SK-N-SH (cell line): ENCODE measurements at regions not wholly inside any gene's neighbourhood (a gene's known extent, or its start where the extent isn't known, plus 50 kb on each side); places are given as distances from the start of the nearest gene placed in this dataset.

ENCODE experiments used
- CTCF ChIA-PET: fragments of 300-600, 350-600 bp; formaldehyde crosslinking; extraction: SDS; loops from one replicate; lab custom pipeline; 2021; lab: Yijun Ruan, JAX
- POLR2A ChIA-PET: fragments of 350-600 bp; sonication (Branson Sonifier 250); formaldehyde crosslinking; extraction: SDS; loops from one replicate; lab custom pipeline; 2020; ENCODE audit warnings: antibody characterized with exemption, inconsistent platforms; lab: Yijun Ruan, JAX
- DNase-seq: peaks from one replicate; pipeline ENCODE4 v3.0.0; 2012
- H2AFZ ChIP-seq: fragments of 200-600 bp; sonication (generic); 2 replicates; pipeline ENCODE4 v1.8.1; 2016; ENCODE audit warnings: antibody characterized with exemption, mild to moderate bottlenecking, low read depth
- H3F3A ChIP-seq: fragments of 200-600 bp; sonication (generic); replicated peaks from 2 replicates; pipeline ENCODE3; 2016; ENCODE audit warnings: antibody characterized with exemption, mild to moderate bottlenecking; ENCODE audit not compliant: insufficient read depth
- H3K27ac ChIP-seq, 2 experiments: fragments of 200-500 bp in 1 of 2; fragments of 200-600 bp in 1 of 2; sonication (Bioruptor generic) in 1 of 2; sonication (generic), shearing (Covaris generic) in 1 of 2; 2 replicates each; pipeline versions ENCODE4 v1.5.1 to v1.6.1; 2014 to 2016; ENCODE audit warnings: low read depth in 2 of 2, inconsistent platforms in 1 of 2, low read length in 1 of 2, mild to moderate bottlenecking in 1 of 2, mixed read lengths in 1 of 2
- H3K27me3 ChIP-seq: fragments of 200-600 bp; sonication (generic), shearing (Covaris generic); 2 replicates; pipeline ENCODE4 v1.6.1; 2016; ENCODE audit warnings: mixed run types; ENCODE audit not compliant: insufficient read depth
- H3K36me3 ChIP-seq, 2 experiments: fragments of 200-500 bp in 1 of 2; fragments of 200-600 bp in 1 of 2; sonication (Bioruptor generic) in 1 of 2; sonication (generic) in 1 of 2; replicated peaks in 1 of 2; 2 replicates each; pipeline versions ENCODE3 to v1.5.1; 2014 to 2016; ENCODE audit warnings: low read length in 1 of 2, mild to moderate bottlenecking in 1 of 2; ENCODE audit not compliant: insufficient read depth in 2 of 2, control insufficient read depth in 1 of 2
- H3K4me1 ChIP-seq, 2 experiments: fragments of 200-500 bp in 1 of 2; fragments of 200-600 bp in 1 of 2; sonication (Bioruptor generic) in 1 of 2; sonication (generic), shearing (Covaris generic) in 1 of 2; 2 replicates each; pipeline versions ENCODE4 v1.5.1 to v1.6.1; 2014 to 2016; ENCODE audit warnings: low read depth in 1 of 2, low read length in 1 of 2, mixed run types in 1 of 2; ENCODE audit not compliant: insufficient read depth in 2 of 2, control insufficient read depth in 1 of 2
- H3K4me2 ChIP-seq: fragments of 200-600 bp; sonication (generic), shearing (Covaris generic); 2 replicates; pipeline ENCODE4 v1.6.1; 2017; ENCODE audit warnings: mixed run types
- H3K4me3 ChIP-seq, 2 experiments: fragments of 200-500 bp in 1 of 2; fragments of 200-600 bp in 1 of 2; sonication (Bioruptor generic) in 1 of 2; sonication (generic), shearing (Covaris generic) in 1 of 2; 2 replicates each; pipeline versions ENCODE4 v1.5.1 to v1.8.1; 2014 to 2016; ENCODE audit warnings: low read depth in 2 of 2, inconsistent platforms in 1 of 2, low read length in 1 of 2, mild to moderate bottlenecking in 1 of 2, mixed read lengths in 1 of 2, moderate library complexity in 1 of 2
- H3K79me2 ChIP-seq: fragments of 200-600 bp; sonication (generic); 2 replicates; pipeline ENCODE4 v1.8.1; 2017; ENCODE audit warnings: mild to moderate bottlenecking; ENCODE audit not compliant: insufficient read depth
- H3K9ac ChIP-seq: fragments of 200-600 bp; sonication (generic); 2 replicates; pipeline ENCODE4 v1.6.1; 2017; ENCODE audit warnings: mixed run types
- H3K9me2 ChIP-seq: fragments of 200-600 bp; sonication (generic); 2 replicates; pipeline ENCODE4 v1.6.1; 2017; ENCODE audit warnings: mixed run types
- H3K9me3 ChIP-seq: fragments of 200-600 bp; sonication (generic); 2 replicates; pipeline ENCODE4 v1.6.1; 2017; ENCODE audit warnings: mixed run types, mild to moderate bottlenecking, moderate library complexity
- H4K20me1 ChIP-seq: fragments of 200-600 bp; sonication (generic); 2 replicates; pipeline ENCODE4 v1.6.1; 2017; ENCODE audit warnings: mild to moderate bottlenecking, mixed run types; ENCODE audit not compliant: insufficient read depth
- EP300 ChIP-seq, 2 experiments: IDR thresholded peaks; 2 replicates each; pipeline versions ENCODE4 v1.4.0 to v1.6.1; 2012; ENCODE audit warnings: borderline replicate concordance in 1 of 2, low read depth in 1 of 2, low read length in 1 of 2
- FOSL2 ChIP-seq: IDR thresholded peaks from 2 replicates; pipeline ENCODE4 v1.4.0; 2012; ENCODE audit warnings: low read depth, mild to moderate bottlenecking, moderate library complexity, borderline replicate concordance
- IRF3 ChIP-seq: fragments of 150-350 bp; IDR thresholded peaks from 2 replicates; pipeline ENCODE4 v1.6.1; 2016; ENCODE audit warnings: mild to moderate bottlenecking, low read depth, low read length
- MXI1 ChIP-seq: IDR thresholded peaks from 2 replicates; pipeline ENCODE4 v1.6.1; 2012; ENCODE audit warnings: mild to moderate bottlenecking, low read depth, low read length, improper control_type of control experiment
- NRF1 ChIP-seq: IDR thresholded peaks from 2 replicates; pipeline ENCODE4 v1.6.1; 2012; ENCODE audit warnings: low read depth, mild to moderate bottlenecking, low read length
- YY1 ChIP-seq: IDR thresholded peaks from 2 replicates; pipeline ENCODE4 v1.4.0; 2012; ENCODE audit warnings: low read depth, mild to moderate bottlenecking
- WGBS: methylation state at CpG from one replicate; pipeline ENCODE4 v1.1.6; 2017; ENCODE audit warnings: low lambda C conversion rate; 5-methylcytosine and 5-hydroxymethylcytosine counted together
- TF ChIP-seq, protein P1 (sequence below): IDR thresholded peaks from 2 replicates; pipeline ENCODE4 v1.6.1; 2012; ENCODE audit warnings: mild to moderate bottlenecking, low read depth, low read length, moderate library complexity

- TF ChIP-seq NRF1 = no peak
- no peak for TF ChIP-seq MXI1
- Histone ChIP-seq H4K20me1 (no peaks in the 10 kb centered on the region), H3K27me3 (no peaks in the 10 kb centered on the region), H3K79me2 (no peaks in the 10 kb centered on the region), H3K9ac (no peak overlapping the region), H3K4me2 (no peak overlapping the region), H3F3A (no peaks in the 10 kb centered on the region), H3K36me3 (no peaks in the 10 kb centered on the region), H3K27ac (no peak overlapping the region), H2AFZ (0 out of 2 replicates have a peak overlapping the region, but pooled peaks have one; percentile 18), H3K4me1 (no peaks in the 10 kb centered on the region), H3K9me3 (no peaks in the 10 kb centered on the region), H3K9me2 (no peaks in the 10 kb centered on the region), H3K4me3 (no peak overlapping the region)
- DNase-seq = no peak
- ChIA-PET CTCF (no interaction called here), POLR2A (no interaction called here)
- WGBS = 57% methylated on average over 4 of the region's 4 CpGs
These were observed 116.1 kb upstream of the ATF7IP start for GRCh38 chr12:14249368-14249767.

- no peaks in the 10 kb centered on the region for H3K9me2 ChIP-seq
- peaks cover 3 to 8% of the 10 kb centered on the region in 2 experiments; a peak in 2 of 4 replicates for H3K4me1 ChIP-seq
- H3F3A ChIP-seq = peaks cover 7% of the 10 kb centered on the region
- H3K27ac ChIP-seq = no peak overlapping the region
- no peak overlapping the region for H3K4me3 ChIP-seq
- ChIA-PET POLR2A (no interaction called here), CTCF (interaction anchor here (1.5 kb wide), 1 partner anchor 15 kb away, joined by 4 read pairs; no protein-coding TSS in a partner anchor)
- H2AFZ ChIP-seq = no peak overlapping the region
- no peak for TF ChIP-seq FOSL2
- TF ChIP-seq, protein P1, sequence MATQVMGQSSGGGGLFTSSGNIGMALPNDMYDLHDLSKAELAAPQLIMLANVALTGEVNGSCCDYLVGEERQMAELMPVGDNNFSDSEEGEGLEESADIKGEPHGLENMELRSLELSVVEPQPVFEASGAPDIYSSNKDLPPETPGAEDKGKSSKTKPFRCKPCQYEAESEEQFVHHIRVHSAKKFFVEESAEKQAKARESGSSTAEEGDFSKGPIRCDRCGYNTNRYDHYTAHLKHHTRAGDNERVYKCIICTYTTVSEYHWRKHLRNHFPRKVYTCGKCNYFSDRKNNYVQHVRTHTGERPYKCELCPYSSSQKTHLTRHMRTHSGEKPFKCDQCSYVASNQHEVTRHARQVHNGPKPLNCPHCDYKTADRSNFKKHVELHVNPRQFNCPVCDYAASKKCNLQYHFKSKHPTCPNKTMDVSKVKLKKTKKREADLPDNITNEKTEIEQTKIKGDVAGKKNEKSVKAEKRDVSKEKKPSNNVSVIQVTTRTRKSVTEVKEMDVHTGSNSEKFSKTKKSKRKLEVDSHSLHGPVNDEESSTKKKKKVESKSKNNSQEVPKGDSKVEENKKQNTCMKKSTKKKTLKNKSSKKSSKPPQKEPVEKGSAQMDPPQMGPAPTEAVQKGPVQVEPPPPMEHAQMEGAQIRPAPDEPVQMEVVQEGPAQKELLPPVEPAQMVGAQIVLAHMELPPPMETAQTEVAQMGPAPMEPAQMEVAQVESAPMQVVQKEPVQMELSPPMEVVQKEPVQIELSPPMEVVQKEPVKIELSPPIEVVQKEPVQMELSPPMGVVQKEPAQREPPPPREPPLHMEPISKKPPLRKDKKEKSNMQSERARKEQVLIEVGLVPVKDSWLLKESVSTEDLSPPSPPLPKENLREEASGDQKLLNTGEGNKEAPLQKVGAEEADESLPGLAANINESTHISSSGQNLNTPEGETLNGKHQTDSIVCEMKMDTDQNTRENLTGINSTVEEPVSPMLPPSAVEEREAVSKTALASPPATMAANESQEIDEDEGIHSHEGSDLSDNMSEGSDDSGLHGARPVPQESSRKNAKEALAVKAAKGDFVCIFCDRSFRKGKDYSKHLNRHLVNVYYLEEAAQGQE = no peak
- no peak for TF ChIP-seq YY1
- TF ChIP-seq EP300 (IDR thresholded peaks at IDR 0.05; ENCODE audit: borderline replicate concordance in 1 of 2, low read depth in 1 of 2, low read length in 1 of 2) = no peak
- TF ChIP-seq IRF3 = no peak
- H3K9me3 ChIP-seq = no peaks in the 10 kb centered on the region
- 59% methylated on average over 6 of the region's 6 CpGs for WGBS
- H4K20me1 ChIP-seq = no peaks in the 10 kb centered on the region
- no peak overlapping the region for H3K4me2 ChIP-seq
- H3K27me3 ChIP-seq = no peaks in the 10 kb centered on the region
- H3K36me3 ChIP-seq = no peaks in the 10 kb centered on the region
- H3K9ac ChIP-seq = no peak overlapping the region
- DNase-seq = no peak
- H3K79me2 ChIP-seq = no peaks in the 10 kb centered on the region
These were observed 112.8 kb upstream of the ATF7IP start for GRCh38 chr12:14252697-14253096.
